AG09309 (cell line): ENCODE measurements at regions not wholly inside any gene's neighbourhood (a gene's known extent, or its start where the extent isn't known, plus 50 kb on each side); places are given as distances from the start of the nearest gene placed in this dataset.
A peak's percentile ranks its signal among the peaks of the same experiment; 100 is the strongest.

ENCODE experiments used
- DNase-seq: peaks from one replicate; pipeline ENCODE4 v3.0.0-alpha.2; 2010; ENCODE audit warnings: low read depth
- H3K4me3 ChIP-seq: 2 replicates; pipeline ENCODE4 v1.5.1; 2011; ENCODE audit warnings: mild to moderate bottlenecking, low read depth, low read length, moderate library complexity; ENCODE audit not compliant: control insufficient read depth
- TF ChIP-seq, protein P1 (sequence below): IDR thresholded peaks from 2 replicates; pipeline ENCODE4 v1.5.1; 2011; ENCODE audit warnings: mild to moderate bottlenecking, low read depth, low read length, inconsistent platforms; ENCODE audit not compliant: insufficient read depth, control insufficient read depth; ENCODE audit errors: missing control alignments

GRCh38 chrX:51825436-51825835 lies 68.0 kb upstream of the MAGED1 start:
- no peak overlapping the region for H3K4me3 ChIP-seq
- DNase-seq: no peak
- TF ChIP-seq, protein P1, sequence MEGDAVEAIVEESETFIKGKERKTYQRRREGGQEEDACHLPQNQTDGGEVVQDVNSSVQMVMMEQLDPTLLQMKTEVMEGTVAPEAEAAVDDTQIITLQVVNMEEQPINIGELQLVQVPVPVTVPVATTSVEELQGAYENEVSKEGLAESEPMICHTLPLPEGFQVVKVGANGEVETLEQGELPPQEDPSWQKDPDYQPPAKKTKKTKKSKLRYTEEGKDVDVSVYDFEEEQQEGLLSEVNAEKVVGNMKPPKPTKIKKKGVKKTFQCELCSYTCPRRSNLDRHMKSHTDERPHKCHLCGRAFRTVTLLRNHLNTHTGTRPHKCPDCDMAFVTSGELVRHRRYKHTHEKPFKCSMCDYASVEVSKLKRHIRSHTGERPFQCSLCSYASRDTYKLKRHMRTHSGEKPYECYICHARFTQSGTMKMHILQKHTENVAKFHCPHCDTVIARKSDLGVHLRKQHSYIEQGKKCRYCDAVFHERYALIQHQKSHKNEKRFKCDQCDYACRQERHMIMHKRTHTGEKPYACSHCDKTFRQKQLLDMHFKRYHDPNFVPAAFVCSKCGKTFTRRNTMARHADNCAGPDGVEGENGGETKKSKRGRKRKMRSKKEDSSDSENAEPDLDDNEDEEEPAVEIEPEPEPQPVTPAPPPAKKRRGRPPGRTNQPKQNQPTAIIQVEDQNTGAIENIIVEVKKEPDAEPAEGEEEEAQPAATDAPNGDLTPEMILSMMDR: no peak

DNA sequence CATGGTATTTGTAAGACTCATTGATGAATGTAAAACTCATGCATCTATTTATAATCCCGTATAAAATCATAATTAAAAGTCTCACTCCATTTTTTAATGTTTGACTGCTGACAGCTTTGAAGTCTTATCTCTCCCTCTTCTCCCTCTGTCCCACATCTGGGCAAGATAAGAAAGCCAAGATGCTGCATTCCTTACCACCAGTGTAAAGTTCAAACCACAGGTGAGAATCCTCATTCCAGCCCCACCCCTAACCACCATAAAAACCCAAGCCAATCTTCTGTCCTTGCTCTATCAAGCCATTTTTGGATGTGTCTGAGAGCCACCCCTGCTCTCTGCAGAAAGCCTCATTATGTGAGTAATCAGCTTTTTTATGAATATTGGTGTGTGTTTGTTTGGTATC lies 59.3 kb upstream of the MAGED1 start:
- H3K4me3 ChIP-seq: no peak overlapping the region
- DNase-seq: no peak
- TF ChIP-seq, protein P1: no peak

- no peak for DNase-seq
- H3K4me3 ChIP-seq: no peak overlapping the region
- TF ChIP-seq, protein P1: no peak
Observed at GRCh38 chrX:51836823-51837222, 56.6 kb upstream of the MAGED1 start.

GRCh38 chrX:51837451-51837850 lies 56.0 kb upstream of the MAGED1 start:
- DNase-seq: no peak
- TF ChIP-seq, protein P1: no peak
- no peak overlapping the region for H3K4me3 ChIP-seq

GRCh38 chrX:51837921-51838320 lies 55.5 kb upstream of the MAGED1 start:
- DNase-seq: peak; percentile 2
- no peak overlapping the region for H3K4me3 ChIP-seq
- TF ChIP-seq, protein P1: no peak
